Adrenal gland (tissue), 9 donors: ENCODE measurements at regions not wholly inside any gene's neighbourhood (a gene's known extent, or its start where the extent isn't known, plus 50 kb on each side); places are given as distances from the start of the nearest gene placed in this dataset.

Source experiments
- DNase-seq, 7 donors: peaks; one replicate each; pipeline ENCODE4 v3.0.0-alpha.2; 2019 to 2020
- H3K27ac ChIP-seq, 5 donors: fragments of 200-600 bp; sonication (generic) in 4 of 5; 1 replicate in 3 of 5; 2 replicates in 2 of 5; pipeline versions ENCODE4 v1.5.1 to v1.8.0; 2016 to 2020; ENCODE audit warnings: mild to moderate bottlenecking in 1 of 5
- H3K27me3 ChIP-seq: fragments of 200-600 bp; 2 replicates; pipeline ENCODE4 v1.8.0; 2021
- H3K36me3 ChIP-seq, 2 donors: fragments of 200-600 bp; replicated peaks in 1 of 2; 1 replicate in 1 of 2; 2 replicates in 1 of 2; pipeline versions ENCODE4 v1.5.1 to v1.8.0; 2018 to 2022
- H3K4me1 ChIP-seq, 2 donors: fragments of 200-600 bp; replicated peaks in 1 of 2; 1 replicate in 1 of 2; 2 replicates in 1 of 2; pipeline versions ENCODE4 v1.5.1 to v1.8.0; 2018 to 2021
- H3K4me3 ChIP-seq, 4 donors: fragments of 200-600 bp; sonication (generic) in 3 of 4; one replicate each; pipeline ENCODE4 v1.5.1; 2016 to 2018
- H3K9me3 ChIP-seq, 3 donors: fragments of 200-600 bp; sonication (generic) in 1 of 3; replicated peaks in 1 of 3; 1 replicate in 2 of 3; 2 replicates in 1 of 3; pipeline versions ENCODE4 v1.5.1 to v1.8.0; 2016 to 2021
- CTCF ChIP-seq, 6 experiments: fragments of 450-650 bp in 4 of 6; fragments of 200-600 bp in 2 of 6; sonication (generic) in 1 of 6; IDR thresholded peaks; 1 replicate in 5 of 6; 2 replicates in 1 of 6; pipeline versions ENCODE4 v1.5.1 to v1.8.0; 2016 to 2021; ENCODE audit warnings: antibody characterized with exemption in 6 of 6, mild to moderate bottlenecking in 2 of 6, moderate library complexity in 1 of 6
- POLR2A ChIP-seq, 2 donors: fragments of 450-650 bp; IDR thresholded peaks; one replicate each; pipeline ENCODE4 v1.6.1; 2017; ENCODE audit warnings: antibody characterized with exemption in 2 of 2, mild to moderate bottlenecking in 2 of 2, moderate library complexity in 1 of 2
- WGBS, 4 donors: extraction: QIAGEN DNeasy Blood & Tissue Kit in 2 of 4; methylation state at CpG; one replicate each; pipeline versions ENCODE4 v1.1.5 to v1.1.7; 2013 to 2017; 5-methylcytosine and 5-hydroxymethylcytosine counted together
- intact Hi-C, 2 donors: fragments of 100-400 bp; cut with DNase I; formaldehyde crosslinking; loops; one replicate each; pipeline versions ENCODE4 v1.14.1 to v1.15.0; 2022 to 2023
- donor health status: healthy with polysubstance abuse.
- donor health status: Bipolar disorder and iron deficiency.
- donor health status: DM: yes; HTN: yes; CAD: no.
- donor health status: DM: no; HTN: no; CAD: no.
- donor health status: DM: no; HTN: no; CAD: no.

- peaks cover 24% of the 10 kb centered on the region in 2 donors for H3K4me1 ChIP-seq
- no peak overlapping the region for H3K4me3 ChIP-seq
- no peak for DNase-seq
- TF ChIP-seq CTCF (IDR thresholded peaks at IDR 0.05) = no peak
- TF ChIP-seq POLR2A (IDR thresholded peaks at IDR 0.05) = no peak
- H3K36me3 ChIP-seq = no peaks in the 10 kb centered on the region
- no peaks in the 10 kb centered on the region for H3K27me3 ChIP-seq
- intact Hi-C loops = no loop called here
- H3K9me3 ChIP-seq = no peaks in the 10 kb centered on the region
- H3K27ac ChIP-seq = peak overlapping the region in 1 of 5 donors; percentile 5
- WGBS, 4 donors = 25 to 42% (median 33%) methylated on average over 1 of the region's 1 CpG
Observed at GRCh38 chr5:36366883-36367282, 65.2 kb upstream of the RANBP3L start.

- no peaks in the 10 kb centered on the region for H3K36me3 ChIP-seq
- H3K27me3 ChIP-seq = no peaks in the 10 kb centered on the region
- no peak overlapping the region for H3K4me3 ChIP-seq
- WGBS, 4 donors = 70 to 85% (median 75%) methylated on average over 2 of the region's 2 CpGs
- H3K27ac ChIP-seq = peak overlapping the region in 1 of 5 donors; percentile 5
- peaks cover 24% of the 10 kb centered on the region in 2 donors for H3K4me1 ChIP-seq
- DNase-seq = no peak
- TF ChIP-seq POLR2A (IDR thresholded peaks at IDR 0.05) (no peak), CTCF (IDR thresholded peaks at IDR 0.05) (no peak)
- H3K9me3 ChIP-seq = no peaks in the 10 kb centered on the region
- intact Hi-C loops = no loop called here
Observed at GRCh38 chr5:36367524-36367923, 65.8 kb upstream of the RANBP3L start.

- H3K4me1 ChIP-seq = peaks cover 24 to 33% of the 10 kb centered on the region in 2 donors
- H3K9me3 ChIP-seq = no peaks in the 10 kb centered on the region
- intact Hi-C loops = no loop called here
- 39 to 67% (median 45%) methylated on average over 1 of the region's 1 CpG for WGBS, 4 donors
- no peak for TF ChIP-seq CTCF (IDR thresholded peaks at IDR 0.05)
- TF ChIP-seq POLR2A (IDR thresholded peaks at IDR 0.05) = no peak
- no peak overlapping the region for H3K4me3 ChIP-seq
- no peaks in the 10 kb centered on the region for H3K27me3 ChIP-seq
- H3K36me3 ChIP-seq = no peaks in the 10 kb centered on the region
- DNase-seq = peak; percentile 26 to 75 (median 65)
- H3K27ac ChIP-seq = no peak overlapping the region
Observed at GRCh38 chr5:36369219-36369690, 67.6 kb upstream of the RANBP3L start.

GRCh38 chr5:36370073-36370472 lies 68.4 kb upstream of the RANBP3L start:
- Histone ChIP-seq H3K27ac (no peak overlapping the region), H3K4me1 (peaks cover 16 to 33% of the 10 kb centered on the region in 2 donors), H3K4me3 (no peak overlapping the region), H3K36me3 (no peaks in the 10 kb centered on the region), H3K27me3 (no peaks in the 10 kb centered on the region), H3K9me3 (no peaks in the 10 kb centered on the region)
- intact Hi-C loops = no loop called here
- 71 to 96% (median 77%) methylated on average over 2 of the region's 2 CpGs for WGBS, 4 donors
- no peak for DNase-seq
- TF ChIP-seq POLR2A (IDR thresholded peaks at IDR 0.05) (no peak), CTCF (IDR thresholded peaks at IDR 0.05) (no peak)
